ENCODE measurements at regions not wholly inside any gene's neighbourhood (a gene's known extent, or its start where the extent isn't known, plus 50 kb on each side); places are given as distances from the start of the nearest gene placed in this dataset.

DNA sequence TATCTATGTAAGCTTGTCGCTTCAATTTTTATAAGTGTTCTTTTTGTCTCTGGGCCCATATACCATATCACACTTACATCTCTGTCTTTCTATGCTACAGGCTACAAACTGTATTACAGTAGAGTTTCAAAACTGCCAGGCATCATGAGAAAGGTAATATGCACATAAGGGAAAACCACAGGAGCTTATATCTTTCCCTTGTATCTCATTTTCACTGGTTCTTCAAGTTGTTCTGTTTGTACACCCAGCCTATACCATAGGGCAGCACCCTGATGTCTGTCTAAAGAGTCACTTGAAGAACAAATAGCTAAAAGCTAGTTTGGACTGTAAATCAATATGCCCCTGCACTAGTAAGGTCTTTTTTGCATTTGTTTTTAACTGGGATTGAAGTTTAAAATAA lies 366.7 kb downstream of the FIGN start:
- TF ChIP-seq CTCF (IDR thresholded peaks at IDR 0.05) (no peak), SMC3 (IDR thresholded peaks at IDR 0.05) (no peak), POLR2A (IDR thresholded peaks at IDR 0.05; ENCODE audit: low read length) (no peak), HDAC2 (IDR thresholded peaks at IDR 0.05) (no peak), TFCP2L1 (CRISPR knock-in tag; IDR thresholded peaks at IDR 0.05) (no peak), MAFK (IDR thresholded peaks at IDR 0.05; ENCODE audit: partially characterized antibody) (no peak), CEBPB (IDR thresholded peaks at IDR 0.05) (no peak), REST (IDR thresholded peaks at IDR 0.05) (no peak), RAD21 (conservative IDR thresholded peaks at IDR 0.05 in 1 of 2, IDR thresholded peaks at IDR 0.05 in 1 of 2) (no peak), CHD4 (IDR thresholded peaks at IDR 0.05; ENCODE audit: borderline replicate concordance) (no peak), CBX8 (IDR thresholded peaks at IDR 0.05) (no peak)
- TF ChIP-seq, protein P1, sequence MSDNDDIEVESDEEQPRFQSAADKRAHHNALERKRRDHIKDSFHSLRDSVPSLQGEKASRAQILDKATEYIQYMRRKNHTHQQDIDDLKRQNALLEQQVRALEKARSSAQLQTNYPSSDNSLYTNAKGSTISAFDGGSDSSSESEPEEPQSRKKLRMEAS (IDR thresholded peaks at IDR 0.05) = no peak
- TF ChIP-seq, protein P2, sequence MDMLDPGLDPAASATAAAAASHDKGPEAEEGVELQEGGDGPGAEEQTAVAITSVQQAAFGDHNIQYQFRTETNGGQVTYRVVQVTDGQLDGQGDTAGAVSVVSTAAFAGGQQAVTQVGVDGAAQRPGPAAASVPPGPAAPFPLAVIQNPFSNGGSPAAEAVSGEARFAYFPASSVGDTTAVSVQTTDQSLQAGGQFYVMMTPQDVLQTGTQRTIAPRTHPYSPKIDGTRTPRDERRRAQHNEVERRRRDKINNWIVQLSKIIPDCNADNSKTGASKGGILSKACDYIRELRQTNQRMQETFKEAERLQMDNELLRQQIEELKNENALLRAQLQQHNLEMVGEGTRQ (IDR thresholded peaks at IDR 0.05) = no peak

Data from A549 (cell line).